GM21423 (cell line): ENCODE measurements at regions not wholly inside any gene's neighbourhood (a gene's known extent, or its start where the extent isn't known, plus 50 kb on each side); places are given as distances from the start of the nearest gene placed in this dataset.

Experiments
- ATAC-seq: cut with Tn5 transposase; IDR thresholded peaks from one replicate; pipeline ENCODE4 v1.9.1; 2021; ENCODE audit warnings: mild to moderate bottlenecking, moderate library complexity; ENCODE audit not compliant: unreplicated experiment

GRCh38 chr5:61621202-61621650 lies 289.2 kb downstream of the ZSWIM6 start:
- ATAC-seq: no peak

- ATAC-seq: no peak
Measured at GRCh38 chr5:61622156-61622555, 290.1 kb downstream of the ZSWIM6 start.

GRCh38 chr5:61623401-61624069 lies 291.5 kb downstream of the ZSWIM6 start:
- no peak for ATAC-seq

GRCh38 chr5:61624553-61625136 lies 292.6 kb downstream of the ZSWIM6 start:
- ATAC-seq: no peak

GRCh38 chr5:61625137-61625561 lies 293.1 kb downstream of the ZSWIM6 start:
- ATAC-seq: no peak

- ATAC-seq: peak; percentile 61
Measured at GRCh38 chr5:61625681-61626621, 293.9 kb downstream of the ZSWIM6 start.

GRCh38 chr5:61626639-61627282 lies 294.7 kb downstream of the ZSWIM6 start:
- no peak for ATAC-seq

- ATAC-seq: no peak
Measured at GRCh38 chr5:61627531-61627930, 295.5 kb downstream of the ZSWIM6 start.

- ATAC-seq: no peak
Measured at GRCh38 chr5:61630908-61631307, 298.9 kb downstream of the ZSWIM6 start.

- no peak for ATAC-seq
Measured at GRCh38 chr5:61631438-61631941, 299.4 kb downstream of the ZSWIM6 start.

- ATAC-seq: no peak
Measured at GRCh38 chr5:61632064-61632463, 300.0 kb downstream of the ZSWIM6 start.

- ATAC-seq: no peak
Measured at GRCh38 chr5:61635271-61635670, 303.2 kb downstream of the ZSWIM6 start.

GRCh38 chr5:61637566-61637965 lies 305.5 kb downstream of the ZSWIM6 start:
- ATAC-seq: no peak

- ATAC-seq: no peak
Measured at GRCh38 chr5:61638476-61638875, 306.4 kb downstream of the ZSWIM6 start.

GRCh38 chr5:61640179-61641021 lies 308.3 kb downstream of the ZSWIM6 start:
- ATAC-seq: no peak

GRCh38 chr5:61641748-61642565 lies 309.9 kb downstream of the ZSWIM6 start:
- no peak for ATAC-seq

GRCh38 chr5:61647672-61648071 lies 315.6 kb downstream of the ZSWIM6 start:
- no peak for ATAC-seq

- no peak for ATAC-seq
Measured at GRCh38 chr5:61649231-61649630, 317.2 kb downstream of the ZSWIM6 start.

- ATAC-seq: no peak
Measured at GRCh38 chr5:61649971-61650370, 317.9 kb downstream of the ZSWIM6 start.
